EL (cell line): ENCODE measurements at regions not wholly inside any gene's neighbourhood (a gene's known extent, or its start where the extent isn't known, plus 50 kb on each side); places are given as distances from the start of the nearest gene placed in this dataset.

Experiments used
- DNase-seq: peaks from one replicate; pipeline ENCODE4 v3.0.0-alpha.2; 2016

GRCh38 chrY:11293392-11293791 lies 1407.6 kb upstream of the USP9Y start:
- DNase-seq: no peak

- DNase-seq: peak; percentile 2
Measured at GRCh38 chrY:11334151-11334550, 1366.9 kb upstream of the USP9Y start.
